Heart left ventricle (tissue), 16 donors: ENCODE measurements at regions not wholly inside any gene's neighbourhood (a gene's known extent, or its start where the extent isn't known, plus 50 kb on each side); places are given as distances from the start of the nearest gene placed in this dataset.

Experiments
- ATAC-seq, 4 donors: fragments of 200-7000 bp; cut with Tn5 transposase; one replicate each; pipeline ENCODE4 v1.9.1; 2020 to 2022; ENCODE audit warnings: moderate library complexity in 4 of 4, mild to moderate bottlenecking in 3 of 4, moderate number of reproducible peaks in 1 of 4
- DNase-seq, 5 donors: peaks; one replicate each; pipeline ENCODE4 v3.0.0-alpha.2; 2020
- H3K27ac ChIP-seq, 12 donors: fragments of 200-600 bp; sonication (generic) in 4 of 12; one replicate each; pipeline versions ENCODE4 v1.5.0 to v1.8.0; 2016 to 2022; ENCODE audit warnings: mild to moderate bottlenecking in 2 of 12
- H3K27me3 ChIP-seq, 9 donors: fragments of 200-600 bp; sonication (generic) in 2 of 9; one replicate each; pipeline versions ENCODE4 v1.5.1 to v1.8.0; 2016 to 2022; ENCODE audit warnings: mild to moderate bottlenecking in 3 of 9
- H3K36me3 ChIP-seq, 9 donors: fragments of 200-600 bp; sonication (generic) in 2 of 9; one replicate each; pipeline versions ENCODE4 v1.5.0 to v1.8.0; 2018 to 2022; ENCODE audit warnings: mild to moderate bottlenecking in 2 of 9
- H3K4me1 ChIP-seq, 12 donors: fragments of 200-600 bp; sonication (generic) in 4 of 12; one replicate each; pipeline versions ENCODE4 v1.5.0 to v1.8.0; 2016 to 2022; ENCODE audit warnings: mild to moderate bottlenecking in 3 of 12
- H3K4me3 ChIP-seq, 12 donors: fragments of 200-600 bp; sonication (generic) in 4 of 12; one replicate each; pipeline versions ENCODE4 v1.5.0 to v1.8.0; 2017 to 2022; ENCODE audit warnings: mild to moderate bottlenecking in 9 of 12, moderate library complexity in 4 of 12
- H3K9me3 ChIP-seq, 12 donors: fragments of 200-600 bp; sonication (generic) in 4 of 12; one replicate each; pipeline versions ENCODE4 v1.5.0 to v1.8.0; 2016 to 2022; ENCODE audit warnings: mild to moderate bottlenecking in 1 of 12
- CTCF ChIP-seq, 12 donors: fragments of 200-600 bp; sonication (generic) in 4 of 12; IDR thresholded peaks; one replicate each; pipeline versions ENCODE4 v1.5.0 to v1.8.0; 2018 to 2022; ENCODE audit warnings: antibody characterized with exemption in 12 of 12, mild to moderate bottlenecking in 5 of 12
- POLR2A ChIP-seq, 2 donors: fragments of 450-650 bp; IDR thresholded peaks; one replicate each; pipeline ENCODE4 v1.6.1; 2017; ENCODE audit warnings: antibody characterized with exemption in 2 of 2, mild to moderate bottlenecking in 2 of 2, moderate library complexity in 2 of 2
- WGBS, 4 donors: extraction: QIAGEN DNeasy Blood & Tissue Kit in 2 of 4; methylation state at CpG; one replicate each; pipeline versions ENCODE4 v1.1.5 to v1.1.7; 2013 to 2018; 5-methylcytosine and 5-hydroxymethylcytosine counted together
- intact Hi-C, 10 donors: fragments of 100-400 bp; cut with DNase I; formaldehyde crosslinking; loops; one replicate each; pipeline versions ENCODE4 v1.11.1 to v1.14.2; 2022
- donor health status: ischemic (EF 13 %, LVEDD 7.1; RV severe dilation, severe dysfunction).
- donor health status: healthy with polysubstance abuse.
- donor health status: DM: no; HTN: yes; CAD: no.
- donor health status: DM: no; HTN: no; CAD: no.
- donor health status: ischemic (EF 25% LVEDD 6.9; RV normal size, moderate dysfunction).
- donor health status: ischemic (EF 25% LVEDD 5.7; RV mildly dilated, moderate dysfunction).
- donor health status: healthy.
- donor health status: DM: yes; HTN: yes; CAD: no.
- donor health status: ischemic (EF 35%, LVEDD 5.7; RV mildly dilated, moderate dysfunction).
- donor health status: nonischemic (EF 11% LVEDD 7.7; RV severe dilation, severe dysfunction).
- donor health status: DM: yes; HTN: yes; CAD: no.
- donor health status: PGD.
- donor health status: ischemic (EF 29% LVEDD 5.4; RV normal size, mild dysfunction).
- donor health status: nonischemic (EF 23%, LVEDD 6.1; RV moderate dilation, normal function).

GRCh38 chr2:51710222-51710621, 678.3 kb upstream of the NRXN1 start:
- Histone ChIP-seq H3K27ac (no peak overlapping the region), H3K4me3 (no peak overlapping the region), H3K4me1 (no peaks in the 10 kb centered on the region), H3K9me3 (peaks cover 0 to 17% (median 11%) of the 10 kb centered on the region in 12 donors), H3K36me3 (no peaks in the 10 kb centered on the region), H3K27me3 (no peaks in the 10 kb centered on the region)
- 55 to 78% (median 63%) methylated on average over 3 of the region's 3 CpGs for WGBS, 4 donors
- DNase-seq = no peak
- TF ChIP-seq CTCF (IDR thresholded peaks at IDR 0.05) = no peak
- TF ChIP-seq POLR2A (IDR thresholded peaks at IDR 0.05) = no peak
- ATAC-seq = no peak
- intact Hi-C loops = no loop called here

- Histone ChIP-seq H3K27ac (no peak overlapping the region), H3K27me3 (no peaks in the 10 kb centered on the region), H3K36me3 (no peaks in the 10 kb centered on the region), H3K9me3 (peaks cover 0 to 6% (median 0%) of the 10 kb centered on the region in 12 donors), H3K4me1 (no peaks in the 10 kb centered on the region), H3K4me3 (no peak overlapping the region)
- ATAC-seq = no peak
- WGBS, 4 donors = 83 to 91% (median 88%) methylated on average over 3 of the region's 3 CpGs
- DNase-seq = no peak
- TF ChIP-seq CTCF (IDR thresholded peaks at IDR 0.05) = no peak
- no peak for TF ChIP-seq POLR2A (IDR thresholded peaks at IDR 0.05)
- intact Hi-C loops = no loop called here
Observed at GRCh38 chr2:51707625-51708024, 675.7 kb upstream of the NRXN1 start.

- Histone ChIP-seq H3K4me1 (no peaks in the 10 kb centered on the region), H3K36me3 (no peaks in the 10 kb centered on the region), H3K27ac (no peak overlapping the region), H3K27me3 (no peaks in the 10 kb centered on the region), H3K9me3 (no peaks in the 10 kb centered on the region), H3K4me3 (no peak overlapping the region)
- 56 to 71% (median 62%) methylated on average over 3 of the region's 3 CpGs for WGBS, 4 donors
- no peak for TF ChIP-seq POLR2A (IDR thresholded peaks at IDR 0.05)
- no peak for TF ChIP-seq CTCF (IDR thresholded peaks at IDR 0.05)
- ATAC-seq (no peak), DNase-seq (no peak)
- intact Hi-C loops = no loop called here
Observed at GRCh38 chr2:51706220-51706619, 674.3 kb upstream of the NRXN1 start.

- ATAC-seq = no peak
- Histone ChIP-seq H3K9me3 (no peaks in the 10 kb centered on the region), H3K27ac (no peak overlapping the region), H3K36me3 (no peaks in the 10 kb centered on the region), H3K4me1 (no peaks in the 10 kb centered on the region), H3K4me3 (no peak overlapping the region), H3K27me3 (no peaks in the 10 kb centered on the region)
- DNase-seq = no peak
- TF ChIP-seq POLR2A (IDR thresholded peaks at IDR 0.05) (no peak), CTCF (IDR thresholded peaks at IDR 0.05) (no peak)
- 81 to 93% (median 89%) methylated on average over 1 of the region's 1 CpG for WGBS, 4 donors
- intact Hi-C loops = no loop called here
Observed at GRCh38 chr2:51705417-51705816, 673.5 kb upstream of the NRXN1 start.
